ENCODE measurements at regions not wholly inside any gene's neighbourhood (a gene's known extent, or its start where the extent isn't known, plus 50 kb on each side); places are given as distances from the start of the nearest gene placed in this dataset.

- Histone ChIP-seq H4K20me1 (ENCODE audit: control insufficient read depth, insufficient read depth, insufficient read length) (no peaks in the 10 kb centered on the region), H4K8ac (replicated peaks; ENCODE audit: insufficient read length, low read depth, low read length) (no peak overlapping the region), H2BK12ac (ENCODE audit: insufficient read length, low read depth, low read length) (no peak overlapping the region), H3K4me2 (ENCODE audit: insufficient read depth, insufficient read length, low read length) (no peak overlapping the region), H3K4me1 (ENCODE audit: insufficient read depth, low read length) (no peaks in the 10 kb centered on the region), H4K5ac (ENCODE audit: insufficient read length, low read depth, low read length) (no peak overlapping the region), H3K79me1 (ENCODE audit: insufficient read depth, low read depth, low read length, poor library complexity, severe bottlenecking) (no peaks in the 10 kb centered on the region), H3K56ac (ENCODE audit: insufficient read length, low read depth, low read length) (no peak overlapping the region), H3K23ac (ENCODE audit: insufficient read length, low read depth, low read length) (no peak overlapping the region), H2BK15ac (ENCODE audit: low read depth, low read length) (no peak overlapping the region), H3K79me2 (ENCODE audit: insufficient read depth, low read length) (no peaks in the 10 kb centered on the region), H2BK5ac (ENCODE audit: insufficient read length, low read length) (no peak overlapping the region), H3K4ac (ENCODE audit: low read depth, low read length) (no peak overlapping the region), H3K14ac (ENCODE audit: insufficient read depth, low read length) (no peak overlapping the region), H2AK5ac (ENCODE audit: insufficient read length, low read length) (no peak overlapping the region), H2AFZ (ENCODE audit: low read length) (no peak overlapping the region), H3K9ac (ENCODE audit: extremely low read depth, insufficient read length, low read length) (no peak overlapping the region), H3K18ac (ENCODE audit: insufficient read length, low read depth, low read length) (no peak overlapping the region), H3T11ph (ENCODE audit: low read length) (no peak overlapping the region), H3K9me3 (ENCODE audit: control insufficient read depth, low read depth, low read length) (no peaks in the 10 kb centered on the region), H3K23me2 (ENCODE audit: insufficient read length, low read depth, low read length, poor library complexity, severe bottlenecking) (no peaks in the 10 kb centered on the region), H2BK20ac (ENCODE audit: low read depth, low read length, poor library complexity, severe bottlenecking) (no peak overlapping the region), H4K91ac (ENCODE audit: insufficient read length, low read depth, low read length) (no peak overlapping the region), H3K27me3 (ENCODE audit: insufficient read depth, low read length) (no peaks in the 10 kb centered on the region), H3K27ac (ENCODE audit: insufficient read length, low read depth, low read length) (no peak overlapping the region), H2BK120ac (ENCODE audit: low read depth, low read length, poor library complexity, severe bottlenecking) (no peak overlapping the region)
- peaks cover 12% of the 10 kb centered on the region for H3K27me3 Mint-ChIP-seq (ENCODE audit: low read depth)
- peaks cover 19 to 30% of the 10 kb centered on the region in 2 experiments for H3K4me1 Mint-ChIP-seq
- H3K4me3 Mint-ChIP-seq = no peak overlapping the region
- no peak overlapping the region; a peak in 1 of 7 replicates for H3K27ac Mint-ChIP-seq
- H3K36me3 Mint-ChIP-seq (ENCODE audit: insufficient read depth in 1 of 3, low read depth in 3 of 3) = no peaks in the 10 kb centered on the region
- 0 out of 3 replicates have a peak, but pooled peaks have one; percentile 14 for TF ChIP-seq CTCF (conservative IDR thresholded peaks at IDR 0.05)
- no CpG with 5 or more reads among the region's 1 CpG for WGBS (ENCODE audit: extremely low coverage, insufficient read length, low lambda C conversion rate)
- DNase-seq = no peak
- peaks cover 2 to 6% of the 10 kb centered on the region in 2 experiments; a peak in 3 of 5 replicates for H3K9me3 Mint-ChIP-seq
These were observed 85.8 kb downstream of the LINGO1 start for GRCh38 chr15:77546870-77547269.

Measured in H9 (cell line).